MG63 (cell line): ENCODE measurements at regions not wholly inside any gene's neighbourhood (a gene's known extent, or its start where the extent isn't known, plus 50 kb on each side); places are given as distances from the start of the nearest gene placed in this dataset.
"Not testable (repeated sequence)": the region's sequence is repeated elsewhere in the genome, so short reads cannot be mapped to it uniquely, and the experiment has no call there.

Experiments used
- DNase-seq: peaks from one replicate; pipeline ENCODE4 v3.0.0-alpha.2; 2020
- H3K27me3 ChIP-seq: fragments of 250-450 bp; sonication (Bioruptor Pico); 2 replicates; pipeline ENCODE4 v1.5.1; 2020; ENCODE audit warnings: mild to moderate bottlenecking, moderate library complexity
- H3K36me3 ChIP-seq: fragments of 250-450 bp; sonication (Bioruptor Pico); 2 replicates; pipeline ENCODE4 v1.5.1; 2020; ENCODE audit warnings: mild to moderate bottlenecking, moderate library complexity
- H3K4me3 ChIP-seq: fragments of 250-450 bp; sonication (Bioruptor Pico); 2 replicates; pipeline ENCODE4 v1.5.1; 2020; ENCODE audit warnings: mild to moderate bottlenecking, moderate library complexity
- H3K9me3 ChIP-seq: fragments of 250-450 bp; sonication (Bioruptor Pico); 2 replicates; pipeline ENCODE4 v1.5.1; 2020; ENCODE audit warnings: mild to moderate bottlenecking, moderate library complexity

DNA sequence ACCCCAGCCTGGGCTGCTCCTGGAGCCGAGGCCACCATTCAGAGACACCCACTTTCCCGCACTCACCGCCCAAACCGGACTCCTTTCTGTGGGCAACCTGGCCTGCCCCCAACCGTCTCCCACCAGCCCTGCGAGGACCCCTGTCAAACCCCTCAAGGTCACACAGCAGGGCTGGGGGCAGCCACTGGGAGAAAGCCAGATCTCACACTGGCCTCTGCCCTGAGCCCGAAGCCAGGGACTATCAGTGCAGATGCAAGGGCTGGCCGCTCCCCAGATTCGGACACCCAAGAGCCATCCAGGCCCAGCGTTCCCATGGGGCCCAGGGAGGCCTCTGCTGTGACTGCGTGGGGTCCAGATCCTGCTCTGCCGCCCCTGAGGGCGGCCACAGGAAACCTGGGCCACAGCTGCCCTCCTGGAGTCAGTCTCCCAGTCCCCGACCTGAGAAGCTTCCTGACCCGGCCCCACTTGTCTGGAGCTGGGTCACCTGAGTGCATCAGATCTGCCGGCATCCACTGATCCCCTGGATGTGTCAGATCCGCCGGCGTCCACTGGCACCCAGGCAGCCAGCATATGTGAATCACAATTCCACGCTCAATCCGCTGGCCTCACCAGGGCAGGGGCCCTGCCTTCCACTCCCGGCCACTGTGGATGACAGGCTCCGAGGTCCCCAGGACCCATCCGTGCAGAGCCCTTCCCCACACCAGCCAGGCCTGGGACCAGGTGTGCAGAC lies 139.7 kb downstream of the BRD1 start:
- Histone ChIP-seq H3K4me3 (no peak overlapping the region), H3K27me3 (peaks cover 27% of the 10 kb centered on the region), H3K9me3 (no peaks in the 10 kb centered on the region), H3K36me3 (no peaks in the 10 kb centered on the region)
- DNase-seq, result no peak

DNA sequence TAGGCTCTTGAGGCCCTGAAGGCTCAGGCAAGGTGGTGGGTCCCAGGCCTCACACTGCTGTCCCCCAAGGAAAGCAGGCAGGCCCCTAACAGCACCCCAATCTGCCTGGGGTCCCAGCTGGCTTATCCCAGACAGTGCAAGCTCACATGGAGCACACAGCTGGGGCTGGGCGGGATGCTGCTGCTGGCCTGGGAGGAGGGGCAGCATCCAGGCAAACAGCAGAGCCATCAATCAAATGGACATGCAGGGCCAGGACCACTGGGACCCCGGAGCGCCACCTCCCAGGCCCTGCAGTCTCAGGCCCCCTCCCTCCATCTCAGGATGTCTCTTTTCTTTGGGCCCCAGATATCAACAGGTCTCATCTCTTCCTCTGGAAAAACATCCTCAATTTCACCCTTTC lies 140.3 kb downstream of the BRD1 start:
- no peaks in the 10 kb centered on the region for H3K36me3 ChIP-seq
- no peak for DNase-seq

DNA sequence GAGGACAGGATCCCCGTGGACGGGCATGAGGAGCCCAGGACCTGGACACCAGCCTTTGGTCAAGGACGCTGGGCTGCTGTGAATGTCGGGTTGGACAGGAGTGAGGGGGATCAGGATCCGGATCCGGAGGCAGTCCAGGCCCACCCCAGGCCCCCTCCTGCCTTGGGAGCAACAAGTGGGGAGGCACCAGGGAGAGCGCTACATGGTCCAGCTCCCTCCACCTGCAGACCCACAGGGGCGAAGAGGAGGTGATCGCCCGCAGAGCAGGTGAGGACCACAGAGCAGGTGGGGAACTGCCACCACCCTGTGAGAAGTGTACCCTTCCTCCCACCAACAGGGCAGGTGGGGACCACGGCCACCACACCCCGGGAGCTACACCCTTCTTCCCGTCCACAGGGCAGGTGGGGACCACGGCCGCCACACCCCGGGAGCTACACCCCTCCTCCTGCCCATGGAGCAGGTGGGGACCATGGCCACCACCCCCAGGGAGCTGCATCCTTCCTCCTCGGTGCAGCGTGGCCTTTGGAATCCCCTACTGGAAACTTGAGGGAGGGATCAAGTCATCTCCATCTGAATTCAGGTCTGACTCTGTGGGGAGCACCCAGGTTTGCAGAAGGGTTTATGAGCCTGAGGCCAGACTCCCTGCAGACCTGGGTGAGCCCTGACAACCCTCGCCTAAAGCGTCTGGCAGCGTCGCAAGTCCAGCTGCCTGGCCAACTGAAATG lies 141.0 kb downstream of the BRD1 start:
- no peaks in the 10 kb centered on the region for H3K36me3 ChIP-seq
- no peak overlapping the region for H3K4me3 ChIP-seq
- DNase-seq, result no peak
- no peaks in the 10 kb centered on the region for H3K9me3 ChIP-seq
- peaks cover 38% of the 10 kb centered on the region for H3K27me3 ChIP-seq

More for the DNA sequence above, 140.3 kb downstream of the BRD1 start:
- H3K27me3 ChIP-seq, result peaks cover 33% of the 10 kb centered on the region
- no peaks in the 10 kb centered on the region for H3K9me3 ChIP-seq
- H3K4me3 ChIP-seq, result no peak overlapping the region

DNA sequence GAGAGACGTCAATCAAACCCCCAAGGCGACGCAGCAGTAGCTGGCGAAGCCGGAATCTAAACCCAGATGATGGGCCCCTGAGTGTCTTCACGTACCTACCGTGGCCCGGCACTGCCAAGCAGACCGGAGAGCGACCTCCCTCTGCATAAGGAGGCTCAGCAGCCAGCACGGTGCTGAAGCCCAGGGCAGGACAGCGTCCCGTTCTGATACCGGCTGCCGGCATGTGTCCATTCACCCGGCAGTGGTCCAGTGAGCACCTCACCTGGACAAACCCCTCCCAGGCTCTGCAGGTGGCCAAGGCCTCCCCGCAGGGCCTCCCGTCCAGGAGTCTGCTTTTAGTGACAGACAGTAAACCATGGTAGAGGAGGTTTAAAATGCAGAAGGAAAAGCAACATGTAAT lies 142.0 kb downstream of the BRD1 start:
- Histone ChIP-seq H3K27me3 (peaks cover 38% of the 10 kb centered on the region), H3K36me3 (no peaks in the 10 kb centered on the region), H3K9me3 (no peaks in the 10 kb centered on the region), H3K4me3 (no peak overlapping the region)
- no peak for DNase-seq

DNA sequence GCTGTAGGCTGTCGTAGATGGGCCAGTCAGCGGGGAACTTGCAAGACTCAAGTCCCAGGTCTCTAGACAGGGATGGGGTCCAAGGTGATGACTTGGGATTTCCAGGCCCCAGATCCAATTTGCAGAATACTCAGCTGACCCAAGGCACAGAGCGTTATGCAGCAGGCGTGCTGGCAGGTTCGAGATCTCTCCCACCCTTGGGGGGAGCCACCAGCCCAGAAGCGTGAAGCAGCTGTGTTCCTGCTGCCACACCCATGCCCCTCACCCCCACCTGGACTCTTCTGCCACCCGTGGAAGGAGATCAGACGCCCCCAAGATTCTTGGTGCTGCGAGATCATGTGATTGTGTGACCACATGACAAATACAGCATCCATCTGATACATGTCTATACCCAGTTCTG lies 142.6 kb downstream of the BRD1 start:
- Histone ChIP-seq H3K27me3 (peaks cover 44% of the 10 kb centered on the region), H3K36me3 (no peaks in the 10 kb centered on the region), H3K4me3 (no peak overlapping the region), H3K9me3 (no peaks in the 10 kb centered on the region)
- no peak for DNase-seq

DNA sequence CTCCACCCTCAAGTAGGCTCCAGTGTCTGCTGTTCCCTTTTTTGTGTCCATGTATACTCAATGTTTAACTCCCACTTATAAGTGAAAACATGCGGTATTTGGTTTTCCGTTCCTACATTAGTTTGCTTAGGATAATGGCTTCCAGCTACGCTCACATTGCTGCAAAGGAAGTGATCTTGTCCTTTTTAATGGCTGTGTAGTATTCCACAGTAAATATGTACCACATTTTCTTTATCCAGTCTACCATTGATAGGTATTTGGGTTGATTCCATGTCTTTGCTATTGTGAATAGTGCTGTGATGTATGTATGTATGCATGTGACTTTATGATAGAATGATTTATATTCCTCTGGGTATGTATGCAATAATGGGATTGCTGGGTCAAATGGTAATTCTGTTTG lies 144.6 kb downstream of the BRD1 start:
- no peaks in the 10 kb centered on the region for H3K36me3 ChIP-seq
- peaks cover 56% of the 10 kb centered on the region for H3K27me3 ChIP-seq
- H3K9me3 ChIP-seq, result no peaks in the 10 kb centered on the region
- no peak overlapping the region for H3K4me3 ChIP-seq
- no peak for DNase-seq

DNA sequence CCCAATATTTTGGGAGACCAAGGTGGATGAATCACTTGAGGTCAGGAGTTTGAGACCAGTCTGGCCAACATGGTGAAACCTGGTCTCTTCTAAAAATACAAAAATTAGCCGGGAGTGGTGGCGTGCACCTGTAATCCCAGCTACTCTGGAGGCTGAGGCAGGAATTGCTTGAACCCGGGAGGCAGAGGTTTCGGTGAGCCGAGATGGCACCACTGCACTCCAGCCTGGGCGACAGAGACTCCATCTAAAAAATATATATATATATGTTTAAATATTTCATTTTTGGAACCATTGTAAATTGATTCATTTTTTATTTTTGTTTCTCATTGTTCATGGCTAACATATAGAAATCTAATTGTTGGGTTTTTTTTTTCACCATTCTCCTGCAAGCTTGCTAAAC lies 146.9 kb downstream of the BRD1 start:
- H3K27me3 ChIP-seq, result peaks cover 66% of the 10 kb centered on the region
- H3K4me3 ChIP-seq, DNase-seq, H3K36me3 ChIP-seq, H3K9me3 ChIP-seq: not testable (repeated sequence)

DNA sequence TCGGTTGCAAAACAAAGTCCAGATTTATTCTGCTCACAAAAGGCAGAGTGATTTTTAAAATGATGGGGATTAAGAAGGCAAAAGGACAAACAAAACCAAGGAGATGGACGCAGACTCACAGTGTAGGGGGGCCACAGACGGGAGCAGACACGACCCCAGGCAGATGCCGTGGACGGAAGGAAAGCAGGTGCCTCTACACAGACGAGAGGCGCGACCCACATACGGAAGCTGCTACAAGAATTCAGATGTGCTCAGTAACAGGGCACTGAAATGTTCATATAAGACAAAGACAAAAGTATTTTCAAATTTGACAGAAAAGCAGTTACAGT lies 148.9 kb downstream of the BRD1 start:
- Histone ChIP-seq H3K4me3 (no peak overlapping the region), H3K36me3 (no peaks in the 10 kb centered on the region), H3K27me3 (peaks cover 61% of the 10 kb centered on the region), H3K9me3 (no peaks in the 10 kb centered on the region)
- DNase-seq, result no peak

DNA sequence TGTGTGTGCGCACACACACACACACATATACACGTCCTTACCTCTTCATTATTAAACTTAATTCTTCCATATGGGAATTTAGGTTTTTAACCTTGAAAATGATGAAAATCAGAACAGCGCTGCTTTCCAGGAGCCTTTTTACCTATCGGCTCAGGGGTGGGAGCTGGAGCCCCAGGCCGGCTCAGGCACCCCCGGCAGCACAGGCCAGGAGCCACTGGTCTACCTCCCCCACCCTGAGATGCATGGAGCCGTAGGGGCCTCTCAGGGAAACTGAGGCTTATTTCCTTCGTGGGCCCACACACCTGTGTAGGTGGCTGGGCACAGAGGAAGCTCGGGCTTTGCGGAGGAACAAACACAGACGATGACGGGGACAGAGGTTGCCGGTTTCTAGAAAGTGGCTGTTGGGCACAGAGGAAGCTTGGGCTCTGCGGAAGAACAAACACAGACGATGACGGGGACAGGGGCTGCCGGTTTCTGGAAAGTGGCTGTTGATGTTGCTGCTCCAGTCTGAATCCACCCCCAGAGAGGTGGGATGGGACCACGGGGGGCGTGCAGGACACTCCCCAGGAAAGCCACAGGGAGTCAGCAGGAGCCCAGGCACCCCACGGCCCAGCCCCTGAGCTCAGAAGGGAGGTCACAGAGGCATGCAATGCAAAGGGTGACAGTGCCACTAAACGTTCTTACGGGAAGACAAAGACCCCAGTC lies 149.4 kb downstream of the BRD1 start:
- Histone ChIP-seq H3K9me3 (no peaks in the 10 kb centered on the region), H3K27me3 (peaks cover 57% of the 10 kb centered on the region), H3K36me3 (no peaks in the 10 kb centered on the region), H3K4me3 (no peak overlapping the region)
- no peak for DNase-seq

DNA sequence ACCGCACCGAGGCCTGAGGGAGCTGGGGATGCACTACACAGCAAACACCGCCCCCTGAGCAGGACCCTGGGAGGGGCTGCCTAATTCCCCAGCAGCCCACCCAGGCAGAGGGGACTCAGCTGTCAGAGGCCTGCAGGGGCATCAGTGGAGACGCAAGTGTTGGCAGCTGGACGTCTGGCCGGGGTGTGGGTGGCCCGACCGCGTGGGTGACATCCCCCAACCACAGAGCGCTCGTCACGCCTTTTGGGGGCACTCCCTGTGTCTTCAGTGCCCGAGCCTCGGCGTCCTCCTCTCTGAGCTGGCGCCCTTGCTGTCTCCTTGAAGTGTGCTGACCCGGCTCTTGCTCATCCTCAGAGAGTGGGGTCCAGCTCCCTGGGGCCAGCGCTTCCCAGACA lies 150.2 kb downstream of the BRD1 start:
- H3K36me3 ChIP-seq, result no peaks in the 10 kb centered on the region
- H3K4me3 ChIP-seq, result no peak overlapping the region
- DNase-seq, result no peak
- peaks cover 50% of the 10 kb centered on the region for H3K27me3 ChIP-seq
- no peaks in the 10 kb centered on the region for H3K9me3 ChIP-seq

DNA sequence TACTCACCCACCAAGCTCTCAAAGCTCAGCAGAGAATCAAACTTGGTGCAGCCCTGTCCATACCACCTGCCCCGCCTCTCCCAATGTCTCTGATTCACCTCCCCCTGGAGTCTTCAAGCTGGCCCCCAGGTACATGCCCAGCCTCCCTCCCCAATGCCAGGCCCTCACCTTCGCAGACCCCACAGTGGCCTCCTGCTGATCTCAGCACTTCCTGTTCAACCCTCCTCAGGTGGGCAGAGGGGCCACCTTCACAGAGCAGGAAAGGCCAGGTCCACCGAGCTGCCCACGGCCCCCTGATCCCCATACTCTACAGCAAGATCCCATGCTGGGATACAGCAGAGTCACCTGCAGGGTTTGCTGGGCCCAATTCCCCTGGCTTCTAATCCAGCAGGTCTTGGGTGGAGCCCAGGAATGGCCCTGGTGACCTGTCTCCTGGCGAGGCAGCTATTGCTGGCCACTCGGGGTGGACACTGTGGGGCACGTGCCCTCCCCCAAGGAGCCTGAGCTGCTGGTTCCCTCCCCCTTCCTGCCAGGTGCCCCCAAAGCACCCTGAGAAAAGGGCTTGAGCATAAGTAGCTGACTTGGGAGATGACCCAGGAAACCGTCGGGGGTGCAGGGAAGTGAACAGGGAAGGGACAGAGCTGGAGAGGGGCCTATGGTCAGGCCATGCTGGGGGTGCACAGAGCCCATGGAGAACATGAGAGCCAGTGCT lies 150.7 kb downstream of the BRD1 start:
- H3K9me3 ChIP-seq, result no peaks in the 10 kb centered on the region
- no peak for DNase-seq

DNA sequence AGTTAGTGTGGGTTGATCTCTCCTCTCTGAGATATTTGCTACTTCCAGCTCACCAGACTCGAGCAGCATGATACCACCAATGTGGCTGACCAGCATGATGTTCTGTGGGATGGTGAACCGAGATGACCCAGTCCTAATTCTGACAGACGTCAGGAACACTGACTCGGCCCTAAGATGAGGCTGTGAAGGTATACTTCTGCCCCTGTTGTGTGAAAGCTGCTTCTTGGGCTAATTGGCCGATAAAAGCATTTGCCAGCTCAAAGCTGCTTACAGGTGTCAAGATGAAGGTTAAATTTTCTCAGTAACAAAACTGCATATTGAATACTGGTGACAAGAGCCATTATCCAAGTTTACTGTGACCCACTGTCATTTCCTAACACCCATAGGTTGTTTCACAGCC lies 151.4 kb downstream of the BRD1 start:
- no peak for DNase-seq
- H3K9me3 ChIP-seq, result no peaks in the 10 kb centered on the region
- peaks cover 53% of the 10 kb centered on the region for H3K27me3 ChIP-seq
- no peaks in the 10 kb centered on the region for H3K36me3 ChIP-seq
- no peak overlapping the region for H3K4me3 ChIP-seq

More for the DNA sequence above, 150.7 kb downstream of the BRD1 start:
- H3K36me3 ChIP-seq, result no peaks in the 10 kb centered on the region
- H3K4me3 ChIP-seq, result no peak overlapping the region
- peaks cover 48% of the 10 kb centered on the region for H3K27me3 ChIP-seq

DNA sequence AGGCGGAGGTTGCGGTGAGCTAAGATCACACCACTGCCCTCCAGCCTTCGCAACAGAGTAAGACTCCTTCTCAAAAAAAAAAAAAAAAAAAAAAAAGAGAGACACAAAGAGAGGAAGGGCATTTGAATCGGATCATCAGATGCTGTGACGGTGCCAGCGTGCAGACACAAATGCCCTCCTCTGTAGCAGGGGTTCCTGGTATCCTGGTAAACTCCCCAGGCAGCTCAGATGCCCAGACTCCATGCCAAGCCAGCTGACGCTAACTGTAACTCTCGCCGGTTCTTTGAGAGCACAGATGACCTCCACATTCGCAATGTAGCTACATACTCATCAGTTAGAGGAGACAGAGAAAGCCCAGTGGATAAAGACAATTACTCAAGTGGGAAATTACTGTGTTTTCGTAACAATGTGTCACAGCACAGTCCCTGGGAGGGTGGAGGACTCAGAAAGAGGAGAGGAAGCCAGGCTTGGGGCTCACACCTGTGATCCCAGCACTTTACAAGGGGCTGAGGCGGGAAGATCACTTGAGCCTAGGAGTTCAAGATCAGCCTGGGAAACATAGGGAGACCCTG lies 153.1 kb downstream of the BRD1 start:
- Histone ChIP-seq H3K36me3 (no peaks in the 10 kb centered on the region), H3K4me3 (no peak overlapping the region), H3K9me3 (no peaks in the 10 kb centered on the region), H3K27me3 (peaks cover 48% of the 10 kb centered on the region)
- DNase-seq, result no peak

DNA sequence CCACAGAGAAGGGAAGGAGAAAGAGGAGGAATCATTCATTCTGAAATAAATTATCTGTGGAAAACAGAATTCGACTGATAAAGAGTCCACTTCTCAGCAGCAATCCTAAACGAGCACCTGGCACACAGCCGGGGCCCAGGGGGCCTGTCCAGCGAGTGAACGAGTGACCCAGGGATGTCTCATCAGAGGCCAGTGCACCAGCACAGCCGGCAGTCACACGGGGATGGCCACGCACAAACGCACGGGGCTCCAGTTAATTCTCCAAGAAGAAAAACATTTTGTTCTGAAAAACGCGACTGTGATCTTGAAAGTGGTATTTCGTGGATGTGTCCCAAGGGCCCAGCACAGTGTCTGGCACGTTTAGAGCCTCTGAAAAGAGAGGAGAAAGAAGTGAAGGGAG lies 154.6 kb downstream of the BRD1 start:
- H3K4me3 ChIP-seq, result no peak overlapping the region
- DNase-seq, result no peak
- H3K27me3 ChIP-seq, result peaks cover 39% of the 10 kb centered on the region
- H3K9me3 ChIP-seq, result no peaks in the 10 kb centered on the region
- no peaks in the 10 kb centered on the region for H3K36me3 ChIP-seq

DNA sequence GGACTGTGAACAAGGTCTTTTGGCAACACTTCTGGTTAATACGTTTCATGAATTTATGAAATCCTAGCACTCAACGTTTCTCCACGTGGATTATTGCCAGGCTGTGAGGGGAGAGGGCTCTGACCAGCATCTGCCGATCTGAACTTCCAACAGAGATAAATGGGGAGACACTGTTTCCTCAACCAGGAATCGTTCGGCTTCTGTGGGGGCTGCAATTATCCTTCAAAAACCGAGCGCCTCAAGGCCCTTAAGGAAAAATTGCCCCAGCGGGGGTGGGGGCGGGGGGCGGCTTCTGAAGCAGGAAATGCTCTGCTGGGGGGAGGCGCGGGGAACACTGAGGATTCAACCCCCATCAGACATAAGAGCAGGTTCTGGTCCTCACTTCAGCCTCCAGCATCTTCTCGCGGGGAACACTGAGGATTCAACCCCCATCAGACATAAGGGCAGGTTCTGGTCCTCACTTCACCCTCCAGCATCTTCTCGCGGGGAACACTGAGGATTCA lies 155.6 kb downstream of the BRD1 start:
- Histone ChIP-seq H3K4me3 (no peak overlapping the region), H3K9me3 (no peaks in the 10 kb centered on the region), H3K36me3 (no peaks in the 10 kb centered on the region), H3K27me3 (peaks cover 33% of the 10 kb centered on the region)
- DNase-seq, result no peak

DNA sequence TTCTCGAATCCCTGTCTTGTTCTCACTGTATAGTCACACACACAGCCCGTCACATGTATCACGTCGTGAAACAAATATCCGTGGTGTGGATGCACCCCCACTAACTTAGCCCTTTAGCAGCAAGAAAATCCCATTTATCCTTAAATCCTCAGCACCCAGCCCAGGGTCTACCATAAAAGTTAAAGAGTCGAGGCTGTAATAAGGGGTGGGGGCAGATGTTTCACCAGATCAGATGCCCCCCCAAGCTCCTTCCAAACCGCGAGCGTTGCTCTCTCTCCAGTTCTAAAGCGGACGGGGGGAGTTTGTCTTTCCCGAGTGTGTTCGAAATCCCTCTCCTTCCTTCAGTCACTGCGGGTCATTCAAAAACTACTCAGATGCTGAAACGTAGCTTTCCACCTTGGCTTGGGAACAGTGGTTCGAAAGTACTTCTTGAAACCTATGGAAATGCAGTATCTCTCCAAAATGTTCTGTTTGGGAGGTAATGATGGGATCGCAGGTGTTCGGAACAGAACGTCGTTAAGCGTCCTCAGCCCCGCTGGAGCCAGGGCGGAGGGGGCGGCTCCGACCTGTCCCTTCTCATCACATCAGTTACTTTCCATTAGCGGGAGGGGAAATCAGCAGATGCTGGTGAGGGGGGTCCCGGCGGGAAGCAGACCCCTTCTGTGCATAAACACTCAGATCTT lies 156.2 kb downstream of the BRD1 start:
- peaks cover 34% of the 10 kb centered on the region for H3K27me3 ChIP-seq
- DNase-seq, result no peak
- H3K4me3 ChIP-seq, result no peak overlapping the region
- H3K9me3 ChIP-seq, result no peaks in the 10 kb centered on the region
- H3K36me3 ChIP-seq, result no peaks in the 10 kb centered on the region
